Mucosa of stomach (tissue), 1 donor: ENCODE measurements at regions not wholly inside any gene's neighbourhood (a gene's known extent, or its start where the extent isn't known, plus 50 kb on each side); places are given as distances from the start of the nearest gene placed in this dataset.
"Not testable (repeated sequence)": the region's sequence is repeated elsewhere in the genome, so short reads cannot be mapped to it uniquely, and the experiment has no call there.

Experiments used
- H3K27me3 ChIP-seq: one replicate; pipeline ENCODE4 v1.7.0; 2013; ENCODE audit warnings: mild to moderate bottlenecking, low read length; ENCODE audit not compliant: control insufficient read depth, insufficient read depth
- H3K36me3 ChIP-seq: one replicate; pipeline ENCODE4 v1.7.0; 2013; ENCODE audit warnings: low read length; ENCODE audit not compliant: control insufficient read depth, insufficient read depth
- H3K4me1 ChIP-seq: one replicate; pipeline ENCODE4 v1.7.0; 2013; ENCODE audit warnings: mild to moderate bottlenecking, low read length; ENCODE audit not compliant: control insufficient read depth, insufficient read depth
- H3K4me3 ChIP-seq: one replicate; pipeline ENCODE4 v1.7.0; 2013; ENCODE audit warnings: low read length
- H3K9ac ChIP-seq: one replicate; pipeline ENCODE4 v1.7.0; 2013; ENCODE audit warnings: mild to moderate bottlenecking, low read length, moderate library complexity
- H3K9me3 ChIP-seq: one replicate; pipeline ENCODE4 v1.7.0; 2013; ENCODE audit warnings: mild to moderate bottlenecking, low read length, moderate library complexity; ENCODE audit not compliant: control insufficient read depth
- donor health status: Pancreatic carcinoma.

- Histone ChIP-seq H3K9ac (no peak overlapping the region), H3K4me3 (no peak overlapping the region), H3K4me1 (peaks cover 21% of the 10 kb centered on the region), H3K9me3 (no peaks in the 10 kb centered on the region), H3K36me3 (no peaks in the 10 kb centered on the region), H3K27me3 (no peaks in the 10 kb centered on the region)
These were observed 109.1 kb upstream of the SPATA12 start for GRCh38 chr3:56951366-56951765.

GRCh38 chr3:56945378-56945777 is 115.1 kb upstream of the SPATA12 start:
- H3K36me3 ChIP-seq, H3K27me3 ChIP-seq, H3K9ac ChIP-seq, H3K9me3 ChIP-seq, H3K4me3 ChIP-seq: not testable (repeated sequence)
- peaks cover 16% of the 10 kb centered on the region for H3K4me1 ChIP-seq

DNA sequence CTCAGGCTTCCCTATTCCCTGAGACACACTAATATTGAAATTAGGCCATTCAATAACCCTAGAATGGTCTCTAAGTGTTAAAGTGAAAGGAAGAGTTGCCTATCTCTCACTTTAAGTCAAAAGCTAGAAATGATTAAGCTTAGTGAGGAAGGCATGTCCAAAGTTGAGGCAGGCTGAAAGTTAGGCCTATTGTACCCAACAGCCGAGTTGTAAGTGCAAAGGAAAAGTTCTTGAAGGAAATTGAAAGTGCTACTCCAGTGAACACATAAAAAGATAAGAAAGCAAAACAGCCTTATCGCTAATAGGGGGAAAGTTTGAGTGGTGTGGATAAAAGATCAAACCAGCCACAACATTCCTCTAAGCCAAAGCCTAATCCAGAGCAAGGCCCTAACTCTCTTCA is 117.9 kb upstream of the SPATA12 start:
- Histone ChIP-seq H3K4me1 (peaks cover 16% of the 10 kb centered on the region), H3K9ac (no peak overlapping the region)

GRCh38 chr3:56940976-56941375 is 119.5 kb upstream of the SPATA12 start:
- no peaks in the 10 kb centered on the region for H3K36me3 ChIP-seq
- H3K9me3 ChIP-seq, result no peaks in the 10 kb centered on the region
- H3K4me3 ChIP-seq, result no peak overlapping the region
- no peaks in the 10 kb centered on the region for H3K27me3 ChIP-seq
- peaks cover 16% of the 10 kb centered on the region for H3K4me1 ChIP-seq
- H3K9ac ChIP-seq, result no peak overlapping the region

More for the DNA sequence above, 117.9 kb upstream of the SPATA12 start:
- Histone ChIP-seq H3K9me3 (no peaks in the 10 kb centered on the region), H3K36me3 (no peaks in the 10 kb centered on the region), H3K4me3 (no peak overlapping the region), H3K27me3 (no peaks in the 10 kb centered on the region)

GRCh38 chr3:56940321-56940720 is 120.1 kb upstream of the SPATA12 start:
- H3K4me1 ChIP-seq, result peaks cover 16% of the 10 kb centered on the region
- H3K4me3 ChIP-seq, result no peak overlapping the region
- no peaks in the 10 kb centered on the region for H3K27me3 ChIP-seq
- H3K9ac ChIP-seq, result no peak overlapping the region
- no peaks in the 10 kb centered on the region for H3K36me3 ChIP-seq
- no peaks in the 10 kb centered on the region for H3K9me3 ChIP-seq

DNA sequence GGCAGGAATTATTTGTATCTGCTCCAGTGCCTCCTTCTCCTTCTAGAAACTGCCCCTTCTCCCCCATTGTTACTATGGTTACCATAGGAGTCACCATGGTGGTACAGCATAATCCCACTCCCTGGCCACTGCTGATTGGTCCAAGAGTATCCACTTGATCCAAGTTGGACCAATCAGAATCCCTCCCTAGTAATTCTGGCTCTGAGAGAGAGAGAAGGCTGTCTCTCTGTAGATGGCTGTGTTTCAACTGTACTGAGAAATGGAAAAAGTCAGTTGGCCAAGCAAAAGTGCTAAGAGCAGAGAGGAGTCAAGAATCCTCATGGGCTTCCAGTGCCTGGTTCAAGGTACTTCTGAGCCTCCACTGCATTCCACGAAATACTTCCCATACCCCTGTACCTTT is 120.6 kb upstream of the SPATA12 start:
- H3K27me3 ChIP-seq, result no peaks in the 10 kb centered on the region
- no peaks in the 10 kb centered on the region for H3K36me3 ChIP-seq
- no peak overlapping the region for H3K4me3 ChIP-seq
- H3K9ac ChIP-seq, result no peak overlapping the region
- H3K4me1 ChIP-seq, result peaks cover 16% of the 10 kb centered on the region
- no peaks in the 10 kb centered on the region for H3K9me3 ChIP-seq

DNA sequence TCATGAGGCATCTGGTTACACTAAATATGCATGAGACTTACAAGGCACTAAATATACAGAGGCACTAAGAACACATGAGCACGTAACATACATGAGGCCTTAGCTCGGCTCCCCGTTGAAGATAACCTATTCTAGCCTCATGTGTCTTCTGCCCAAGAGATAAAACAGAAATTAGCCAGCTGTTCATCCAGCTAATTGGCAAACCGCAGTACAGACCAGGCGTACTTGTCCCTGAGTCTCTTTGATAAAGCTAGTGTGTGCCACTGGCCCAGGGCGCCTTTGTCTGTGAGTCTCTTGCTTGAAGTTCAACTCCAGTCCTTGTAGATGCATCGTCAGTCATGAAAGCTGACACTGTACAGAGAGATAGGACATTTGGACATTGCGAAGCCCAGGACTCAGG is 121.9 kb upstream of the SPATA12 start:
- no peaks in the 10 kb centered on the region for H3K9me3 ChIP-seq
- H3K9ac ChIP-seq, result no peak overlapping the region
- no peaks in the 10 kb centered on the region for H3K36me3 ChIP-seq
- no peak overlapping the region for H3K4me3 ChIP-seq
- H3K27me3 ChIP-seq, result no peaks in the 10 kb centered on the region
- peaks cover 16% of the 10 kb centered on the region for H3K4me1 ChIP-seq

DNA sequence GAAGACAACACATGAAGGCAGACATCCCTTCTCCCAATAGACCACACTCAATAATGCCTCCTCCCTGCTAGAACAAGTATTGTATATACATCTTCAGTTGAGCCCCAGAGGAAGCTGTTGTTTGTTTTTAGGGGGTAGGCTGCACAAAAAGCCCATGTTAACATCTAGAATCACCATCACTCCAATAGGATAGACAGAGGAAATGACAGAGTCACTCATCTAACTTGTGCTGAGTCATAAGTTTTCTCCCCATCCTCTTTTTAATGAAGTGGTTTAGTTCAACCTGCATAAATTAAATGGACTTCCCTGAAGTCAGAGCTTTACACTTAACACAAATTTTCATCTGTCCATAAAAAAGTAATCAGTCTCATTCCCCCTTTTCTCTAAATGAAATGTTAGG is 122.9 kb upstream of the SPATA12 start:
- Histone ChIP-seq H3K36me3 (no peaks in the 10 kb centered on the region), H3K9ac (no peak overlapping the region), H3K4me1 (peaks cover 9% of the 10 kb centered on the region), H3K9me3 (no peaks in the 10 kb centered on the region), H3K27me3 (no peaks in the 10 kb centered on the region), H3K4me3 (no peak overlapping the region)

DNA sequence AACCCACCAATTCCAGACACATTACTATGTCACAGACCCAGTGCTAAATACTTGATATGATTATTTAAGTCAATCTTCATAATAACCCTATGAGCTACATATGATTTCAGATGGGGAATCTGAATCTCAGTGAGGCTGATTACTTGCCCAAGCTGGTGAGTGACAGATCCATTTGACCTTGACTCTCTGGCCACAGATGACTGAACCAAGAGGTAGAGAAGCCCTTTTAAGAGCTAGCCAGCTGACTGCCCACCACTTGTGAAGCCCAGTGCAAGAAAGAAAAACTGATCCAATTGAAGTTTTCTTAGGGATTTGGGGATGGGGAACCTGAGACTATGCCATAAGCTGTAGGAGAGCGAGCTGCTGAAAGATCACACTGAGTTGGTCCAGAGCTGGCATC is 124.7 kb upstream of the SPATA12 start:
- Histone ChIP-seq H3K27me3 (no peaks in the 10 kb centered on the region), H3K9me3 (no peaks in the 10 kb centered on the region), H3K4me1 (no peaks in the 10 kb centered on the region), H3K4me3 (no peak overlapping the region), H3K9ac (no peak overlapping the region), H3K36me3 (no peaks in the 10 kb centered on the region)

DNA sequence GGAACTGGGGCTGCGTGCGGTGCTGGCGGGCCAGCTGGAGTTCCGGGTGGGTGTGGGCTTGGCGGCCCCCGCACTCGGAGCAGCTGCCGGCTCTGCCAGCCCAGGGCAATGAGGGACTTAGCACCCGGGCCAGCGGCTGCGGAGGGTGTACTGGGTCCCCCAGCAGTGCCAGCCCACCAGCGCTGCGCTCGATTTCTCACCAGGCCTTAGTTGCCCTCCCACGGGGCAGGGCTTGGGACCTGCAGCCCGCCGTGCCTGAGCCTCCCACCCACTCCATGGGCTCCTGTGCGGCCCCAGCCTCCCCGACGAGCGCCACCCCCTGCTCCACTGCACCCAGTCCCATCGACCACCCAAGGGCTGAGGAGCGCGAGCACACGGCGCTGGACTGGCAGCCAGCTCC is 126.0 kb upstream of the SPATA12 start:
- not testable (repeated sequence) for H3K9ac ChIP-seq, H3K9me3 ChIP-seq, H3K27me3 ChIP-seq, H3K4me1 ChIP-seq, H3K36me3 ChIP-seq, H3K4me3 ChIP-seq

GRCh38 chr3:56933803-56934202 is 126.7 kb upstream of the SPATA12 start:
- H3K27me3 ChIP-seq, result no peaks in the 10 kb centered on the region
- H3K36me3 ChIP-seq, result no peaks in the 10 kb centered on the region
- peaks cover 3% of the 10 kb centered on the region for H3K4me1 ChIP-seq
- no peak overlapping the region for H3K9ac ChIP-seq
- H3K4me3 ChIP-seq, result no peak overlapping the region
- no peaks in the 10 kb centered on the region for H3K9me3 ChIP-seq

- Histone ChIP-seq H3K9me3 (no peaks in the 10 kb centered on the region), H3K9ac (no peak overlapping the region), H3K4me1 (peaks cover 9% of the 10 kb centered on the region), H3K36me3 (no peaks in the 10 kb centered on the region), H3K4me3 (no peak overlapping the region), H3K27me3 (no peaks in the 10 kb centered on the region)
These were observed 127.6 kb upstream of the SPATA12 start for GRCh38 chr3:56932866-56933265.

- H3K36me3 ChIP-seq, result no peaks in the 10 kb centered on the region
- peaks cover 9% of the 10 kb centered on the region for H3K4me1 ChIP-seq
- H3K9me3 ChIP-seq, result no peaks in the 10 kb centered on the region
- H3K9ac ChIP-seq, result no peak overlapping the region
- H3K4me3 ChIP-seq, result no peak overlapping the region
- H3K27me3 ChIP-seq, result no peaks in the 10 kb centered on the region
These were observed 128.6 kb upstream of the SPATA12 start for GRCh38 chr3:56931836-56932235.
